Adipocyte (in vitro differentiated cells): ENCODE measurements at regions not wholly inside any gene's neighbourhood (a gene's known extent, or its start where the extent isn't known, plus 50 kb on each side); places are given as distances from the start of the nearest gene placed in this dataset.

Source experiments
- DNase-seq: peaks from one replicate; pipeline ENCODE4 v3.0.0-alpha.2; 2015; ENCODE audit warnings: low read depth
- H3K27me3 ChIP-seq: replicated peaks from 2 replicates; pipeline ENCODE4 v1.7.0; 2013; ENCODE audit warnings: mild to moderate bottlenecking, low read length, moderate library complexity; ENCODE audit not compliant: control insufficient read depth, insufficient read depth
- H3K36me3 ChIP-seq: 2 replicates; pipeline ENCODE4 v1.7.0; 2013; ENCODE audit warnings: low read length, mild to moderate bottlenecking, moderate library complexity; ENCODE audit not compliant: control insufficient read depth, insufficient read depth, severe bottlenecking
- H3K4me1 ChIP-seq: 2 replicates; pipeline ENCODE4 v1.7.0; 2013; ENCODE audit warnings: mild to moderate bottlenecking, low read length, moderate library complexity; ENCODE audit not compliant: control insufficient read depth, insufficient read depth
- H3K4me3 ChIP-seq: 2 replicates; pipeline ENCODE4 v1.7.0; 2013; ENCODE audit warnings: mild to moderate bottlenecking, low read length, moderate library complexity
- H3K9ac ChIP-seq: 2 replicates; pipeline ENCODE4 v1.7.0; 2013; ENCODE audit warnings: mild to moderate bottlenecking, low read length, moderate library complexity
- H3K9me3 ChIP-seq: 2 replicates; pipeline ENCODE4 v1.7.0; 2013; ENCODE audit warnings: mild to moderate bottlenecking, low read length, moderate library complexity; ENCODE audit not compliant: control insufficient read depth

GRCh38 chr11:34564406-34564805 lies 50.8 kb upstream of the ELF5 start:
- Histone ChIP-seq H3K9me3 (no peaks in the 10 kb centered on the region), H3K9ac (no peak overlapping the region), H3K27me3 (peaks cover 27% of the 10 kb centered on the region), H3K36me3 (no peaks in the 10 kb centered on the region), H3K4me1 (peaks cover 28% of the 10 kb centered on the region), H3K4me3 (peak overlapping the region; percentile 9)
- DNase-seq: peak; percentile 12

GRCh38 chr11:34564807-34565241 lies 51.2 kb upstream of the ELF5 start:
- peaks cover 28% of the 10 kb centered on the region for H3K4me1 ChIP-seq
- peaks cover 28% of the 10 kb centered on the region for H3K27me3 ChIP-seq
- no peaks in the 10 kb centered on the region for H3K9me3 ChIP-seq
- H3K9ac ChIP-seq: no peak overlapping the region
- H3K4me3 ChIP-seq: peak overlapping the region; percentile 9
- DNase-seq: peak; percentile 3
- H3K36me3 ChIP-seq: no peaks in the 10 kb centered on the region

- Histone ChIP-seq H3K9me3 (no peaks in the 10 kb centered on the region), H3K9ac (no peak overlapping the region), H3K4me3 (no peak overlapping the region), H3K36me3 (no peaks in the 10 kb centered on the region), H3K4me1 (peaks cover 28% of the 10 kb centered on the region), H3K27me3 (peaks cover 33% of the 10 kb centered on the region)
- no peak for DNase-seq
These were observed 52.0 kb upstream of the ELF5 start for GRCh38 chr11:34565417-34566207.

- H3K27me3 ChIP-seq: peaks cover 29% of the 10 kb centered on the region
- no peak overlapping the region for H3K4me3 ChIP-seq
- H3K36me3 ChIP-seq: no peaks in the 10 kb centered on the region
- H3K4me1 ChIP-seq: peaks cover 28% of the 10 kb centered on the region
- no peak overlapping the region for H3K9ac ChIP-seq
- DNase-seq: no peak
- no peaks in the 10 kb centered on the region for H3K9me3 ChIP-seq
These were observed 52.6 kb upstream of the ELF5 start for GRCh38 chr11:34566208-34566551.

- no peak overlapping the region for H3K4me3 ChIP-seq
- H3K9me3 ChIP-seq: no peaks in the 10 kb centered on the region
- H3K4me1 ChIP-seq: peaks cover 28% of the 10 kb centered on the region
- H3K9ac ChIP-seq: no peak overlapping the region
- no peaks in the 10 kb centered on the region for H3K36me3 ChIP-seq
- DNase-seq: no peak
- H3K27me3 ChIP-seq: peaks cover 29% of the 10 kb centered on the region
These were observed 53.1 kb upstream of the ELF5 start for GRCh38 chr11:34566736-34567135.

- Histone ChIP-seq H3K4me3 (no peak overlapping the region), H3K36me3 (no peaks in the 10 kb centered on the region), H3K9ac (no peak overlapping the region), H3K27me3 (peaks cover 20% of the 10 kb centered on the region), H3K4me1 (peaks cover 28% of the 10 kb centered on the region), H3K9me3 (no peaks in the 10 kb centered on the region)
- no peak for DNase-seq
These were observed 53.2 kb upstream of the EHF start for GRCh38 chr11:34567733-34568132.

GRCh38 chr11:34570584-34570983 lies 50.3 kb upstream of the EHF start:
- Histone ChIP-seq H3K4me1 (peaks cover 10% of the 10 kb centered on the region), H3K9ac (no peak overlapping the region), H3K36me3 (no peaks in the 10 kb centered on the region), H3K27me3 (peaks cover 32% of the 10 kb centered on the region), H3K9me3 (no peaks in the 10 kb centered on the region), H3K4me3 (no peak overlapping the region)
- DNase-seq: no peak
